SK-N-SH treated with all-trans-retinoic acid at 6 μM for 48 hours (cell line): ENCODE measurements at regions not wholly inside any gene's neighbourhood (a gene's known extent, or its start where the extent isn't known, plus 50 kb on each side); places are given as distances from the start of the nearest gene placed in this dataset.

ENCODE experiments used
- BACH2 ChIP-seq: fragments of 250-450 bp; sonication (Bioruptor Pico); IDR thresholded peaks from 2 replicates; pipeline ENCODE4 v1.9.0; 2021; ENCODE audit warnings: mild to moderate bottlenecking, borderline replicate concordance
- ISL1 ChIP-seq: fragments of 250-450 bp; sonication (Bioruptor Pico); IDR thresholded peaks from 2 replicates; pipeline ENCODE4 v2.1.2; 2022; ENCODE audit warnings: mild to moderate bottlenecking, moderate library complexity

GRCh38 chr14:85291731-85292130 is 238.2 kb upstream of the FLRT2 start:
- TF ChIP-seq ISL1 (CRISPR knock-in tag) (no peak), BACH2 (CRISPR knock-in tag) (no peak)
